ENCODE measurements at regions not wholly inside any gene's neighbourhood (a gene's known extent, or its start where the extent isn't known, plus 50 kb on each side); places are given as distances from the start of the nearest gene placed in this dataset.

DNA sequence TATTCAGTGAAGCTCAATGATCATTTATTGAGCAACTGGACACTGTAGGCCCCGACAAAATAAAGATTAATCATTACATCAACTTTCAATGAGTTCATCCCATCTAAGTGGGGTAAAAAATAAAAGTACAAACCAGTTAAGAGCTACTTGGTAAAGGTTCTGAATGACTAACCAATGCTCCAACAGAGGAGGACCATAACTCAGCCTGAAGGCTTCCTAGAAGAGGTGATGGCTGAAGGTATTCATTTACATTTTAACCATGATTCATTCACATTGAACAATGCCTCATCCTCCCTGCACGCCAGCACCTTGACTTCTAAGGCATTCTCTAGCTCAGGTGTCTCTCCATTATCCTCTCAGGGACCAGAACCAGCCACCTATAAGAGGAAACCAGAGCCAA, 201.4 kb downstream of the ZNF462 start:
- DNase-seq (ENCODE audit: low read depth): no peak

DNA sequence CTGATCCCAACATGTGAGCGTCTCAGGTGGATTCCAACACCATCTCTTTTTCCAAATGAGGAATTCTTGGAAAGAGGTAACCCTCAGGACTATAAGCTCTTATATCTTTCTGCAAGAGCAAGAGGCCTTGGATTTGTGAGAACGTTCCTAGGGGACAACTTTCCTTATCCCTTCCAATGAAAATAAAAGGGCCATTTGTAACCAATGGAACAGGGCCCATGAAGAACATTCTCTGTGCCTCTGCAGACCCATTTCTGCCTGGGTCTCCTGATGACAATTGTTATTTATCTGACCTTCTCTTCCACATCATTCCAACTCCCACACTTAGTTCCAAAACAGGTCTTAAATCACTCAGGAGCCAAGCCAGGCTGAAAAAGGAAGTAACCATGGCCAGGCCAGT, 202.6 kb downstream of the ZNF462 start:
- DNase-seq (ENCODE audit: low read depth): no peak

DNA sequence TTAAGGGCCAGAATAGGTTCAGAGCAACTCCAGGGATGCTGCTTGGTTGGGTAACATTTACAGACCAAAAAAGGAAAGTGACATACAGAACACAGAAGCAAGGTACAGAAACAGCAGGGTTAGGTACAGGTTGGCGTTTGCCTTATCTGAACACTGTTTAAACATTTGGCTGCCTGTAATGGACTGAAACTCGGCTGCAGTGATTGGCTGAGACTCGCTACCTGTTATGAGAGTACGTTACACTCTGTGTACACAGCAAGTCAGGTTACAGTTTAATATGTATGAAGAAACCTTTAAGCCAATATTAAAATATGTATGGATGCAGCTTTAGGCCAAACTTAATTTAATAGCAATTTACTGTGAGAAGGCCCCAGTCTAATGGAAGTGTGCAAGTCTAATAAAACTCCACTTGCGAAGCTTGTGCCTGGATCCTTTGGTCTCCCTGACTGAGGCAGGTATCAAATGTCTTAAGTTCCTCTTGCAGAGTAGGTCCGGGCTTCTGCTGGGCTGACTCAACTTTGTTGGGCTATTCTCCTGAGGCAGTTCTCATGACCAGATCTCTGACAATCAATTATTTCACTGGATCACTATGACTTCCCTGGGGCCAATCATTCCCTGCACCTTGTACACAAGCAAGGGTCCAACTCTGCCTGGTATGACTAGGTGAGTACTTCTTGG, 204.9 kb downstream of the ZNF462 start:
- no peak for DNase-seq (ENCODE audit: low read depth)

DNA sequence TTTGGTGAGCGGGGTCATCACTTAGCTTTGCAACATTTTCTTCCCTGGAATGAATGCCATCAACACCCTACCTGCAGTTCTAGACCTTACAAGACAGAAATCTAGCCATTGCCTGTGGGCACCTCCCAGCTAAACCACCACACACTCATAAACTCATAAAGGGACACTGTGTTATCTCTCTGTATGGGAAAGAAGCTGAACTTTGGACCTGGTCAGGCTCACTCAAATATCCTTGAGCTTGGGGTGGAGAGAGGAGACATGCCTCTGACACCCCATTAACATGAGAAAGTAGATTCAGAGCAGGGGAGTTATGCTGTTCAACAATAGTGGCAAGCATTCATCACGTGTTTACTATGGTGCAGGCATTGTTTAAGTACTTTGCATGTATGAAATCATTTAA, 205.6 kb downstream of the ZNF462 start:
- no peak for DNase-seq (ENCODE audit: low read depth)

DNA sequence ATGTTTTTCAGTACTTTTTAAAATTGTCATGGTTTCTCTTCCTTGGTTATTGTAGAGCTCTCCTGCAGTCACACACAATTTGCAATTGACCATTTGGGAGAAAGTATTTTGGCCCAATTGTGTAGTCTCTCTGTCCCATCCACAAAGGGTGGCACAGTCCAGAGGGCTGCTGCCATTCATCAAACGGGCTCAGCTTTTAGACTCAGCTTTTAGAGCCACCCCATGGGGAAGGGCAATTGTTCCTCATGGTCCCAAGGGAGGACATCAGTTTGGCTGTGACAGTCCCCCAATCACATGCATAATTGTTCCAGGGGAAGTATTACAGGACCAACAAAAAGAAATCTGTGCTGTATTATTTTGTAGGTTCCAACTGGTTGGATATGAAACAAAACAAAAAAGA, 207.6 kb downstream of the ZNF462 start:
- DNase-seq (ENCODE audit: low read depth): no peak

DNA sequence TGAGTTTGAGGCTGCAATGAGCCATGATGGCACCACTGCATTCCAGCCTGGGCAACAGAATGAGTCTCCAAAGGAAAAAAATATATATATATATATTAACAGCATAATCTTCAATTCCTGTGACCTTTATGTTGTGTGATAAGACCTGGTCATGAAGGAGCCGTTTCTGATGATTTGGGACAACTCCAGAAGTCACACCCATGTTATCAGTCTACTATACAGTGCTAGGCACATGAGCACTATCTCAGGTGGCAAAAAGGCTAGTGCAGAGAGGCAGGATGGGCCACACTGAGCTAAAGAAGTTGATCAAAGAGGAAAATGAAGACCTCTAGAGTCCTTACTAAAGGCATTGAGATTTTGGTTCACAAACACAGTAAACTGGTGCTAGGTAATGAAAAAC, 205.0 kb upstream of the RAD23B start:
- no peak for DNase-seq (ENCODE audit: low read depth)

DNA sequence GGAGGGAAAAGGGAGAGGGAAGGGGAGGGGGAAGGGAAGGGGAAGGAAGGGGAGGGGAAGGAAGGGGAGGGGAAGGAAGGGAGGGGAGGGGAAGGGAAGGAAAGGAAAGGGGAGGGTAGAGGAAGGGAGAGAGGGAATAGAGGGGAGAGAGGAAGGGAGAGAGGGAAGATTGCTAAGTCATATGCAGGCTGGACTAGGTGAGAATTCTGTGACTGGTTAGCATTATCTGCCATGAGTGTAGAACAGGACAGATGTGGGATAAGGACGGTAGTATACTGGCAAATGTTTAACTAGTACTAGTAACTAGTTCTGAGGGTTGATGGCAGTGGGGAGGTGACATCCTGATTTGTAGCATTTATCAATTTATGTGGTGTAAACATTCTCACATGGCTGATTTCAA, 203.5 kb upstream of the RAD23B start:
- no peak for DNase-seq (ENCODE audit: low read depth)

DNA sequence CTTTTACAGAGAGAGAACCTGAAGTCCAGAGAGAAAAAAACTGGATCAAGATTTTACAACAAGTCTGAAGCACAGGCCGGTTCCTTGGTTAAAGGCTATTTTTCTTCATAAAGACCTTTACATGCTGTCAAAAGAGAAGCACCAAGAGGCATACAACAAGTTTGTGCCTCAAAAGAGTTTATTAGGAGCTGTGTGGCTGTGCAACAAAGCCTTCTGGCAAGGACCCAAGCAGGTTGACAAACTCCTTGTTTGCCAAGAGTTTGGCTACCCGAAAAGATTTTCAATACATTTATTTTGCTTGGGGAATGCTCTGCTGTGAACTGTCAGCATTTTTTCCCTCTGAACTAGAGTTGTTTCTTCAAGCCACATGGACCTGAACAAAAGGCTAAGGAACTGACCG, 202.9 kb upstream of the RAD23B start:
- DNase-seq (ENCODE audit: low read depth): no peak

DNA sequence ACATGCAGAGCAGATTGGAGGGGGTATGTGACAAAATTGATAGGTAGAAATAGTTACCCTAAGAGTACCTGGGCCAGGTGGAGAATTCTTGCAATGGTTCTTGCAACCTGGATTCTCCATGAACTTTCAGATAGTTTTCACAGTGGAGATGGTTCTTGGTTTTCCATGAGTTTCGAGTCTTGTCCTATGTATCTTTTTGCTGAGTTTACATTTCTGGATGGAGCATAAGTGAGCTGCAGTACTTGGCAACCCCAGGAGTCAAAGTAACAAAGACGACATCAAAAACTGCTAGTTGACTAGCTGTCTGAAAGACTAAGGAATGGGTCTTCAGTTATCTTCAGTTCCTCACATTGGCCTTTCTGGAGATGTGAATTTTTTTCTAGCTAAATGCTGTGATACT, 196.6 kb upstream of the RAD23B start:
- DNase-seq (ENCODE audit: low read depth): no peak

DNA sequence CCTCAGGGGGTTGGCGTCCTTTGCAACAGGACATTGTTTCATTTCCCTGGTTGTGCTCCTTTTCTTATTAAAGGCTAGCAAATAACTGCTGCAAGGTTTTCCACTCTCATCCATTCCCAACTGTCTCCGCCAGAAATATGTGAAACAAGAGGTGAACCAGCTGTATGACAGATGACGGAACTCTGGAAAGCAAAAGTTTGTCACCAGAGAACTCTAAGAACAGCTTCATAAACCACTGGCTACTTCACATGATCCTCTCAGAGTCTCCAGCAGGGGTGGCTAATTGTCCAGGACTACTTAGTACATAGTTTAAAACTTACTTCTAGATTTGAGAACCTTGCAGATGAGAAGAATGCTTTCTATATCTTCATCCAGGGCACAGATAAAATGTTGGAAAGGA, 195.9 kb upstream of the RAD23B start:
- no peak for DNase-seq (ENCODE audit: low read depth)

DNA sequence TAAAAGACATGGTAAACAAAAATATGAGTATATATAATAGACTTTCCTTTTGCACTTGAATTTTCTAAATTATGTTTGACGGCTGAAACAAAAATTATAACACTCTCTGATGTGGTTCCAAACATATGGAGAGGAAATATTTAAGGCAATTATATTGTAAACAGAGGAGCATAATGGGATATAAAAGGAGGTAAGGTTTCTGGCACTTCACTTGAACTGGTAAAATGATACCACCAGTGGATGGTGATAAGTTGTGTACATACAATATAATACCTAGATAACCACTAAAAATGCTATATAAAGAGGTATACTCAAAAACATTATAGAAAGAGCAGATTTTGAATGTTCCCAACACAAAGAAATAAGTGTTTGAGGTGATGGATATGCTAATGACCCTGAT, 192.9 kb upstream of the RAD23B start:
- no peak for DNase-seq (ENCODE audit: low read depth)

DNA sequence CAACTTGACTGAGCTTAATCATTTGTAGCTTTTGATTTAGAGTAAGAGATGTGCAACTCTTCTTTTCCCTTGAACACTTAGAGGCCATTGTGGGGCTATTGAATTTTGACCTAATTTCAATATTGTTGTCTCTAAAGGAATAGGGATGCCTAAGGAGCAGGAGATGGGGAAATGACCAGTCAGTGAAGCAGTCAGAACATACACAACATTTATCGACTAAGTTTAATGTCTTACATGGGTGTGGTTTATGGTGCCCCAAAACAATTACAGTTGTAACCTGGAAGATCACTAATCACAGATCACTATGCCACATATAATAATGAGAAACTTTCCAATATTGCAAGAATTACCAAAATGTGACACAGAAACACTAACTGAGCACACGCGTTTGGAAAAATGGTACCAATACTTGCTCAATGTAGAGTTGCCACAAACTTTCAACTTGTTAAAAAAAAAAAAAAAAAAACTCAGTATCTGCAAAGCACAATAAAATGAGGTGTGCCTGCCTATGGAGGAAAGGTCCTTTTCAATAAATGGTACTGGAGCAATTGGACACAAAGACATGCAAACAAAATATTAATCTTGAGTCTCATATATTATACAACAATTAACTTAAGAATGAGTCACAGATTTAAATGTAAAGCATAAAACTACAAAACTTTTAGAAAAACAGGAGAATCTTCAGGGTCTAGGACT, 189.6 kb upstream of the RAD23B start:
- no peak for DNase-seq (ENCODE audit: low read depth)

DNA sequence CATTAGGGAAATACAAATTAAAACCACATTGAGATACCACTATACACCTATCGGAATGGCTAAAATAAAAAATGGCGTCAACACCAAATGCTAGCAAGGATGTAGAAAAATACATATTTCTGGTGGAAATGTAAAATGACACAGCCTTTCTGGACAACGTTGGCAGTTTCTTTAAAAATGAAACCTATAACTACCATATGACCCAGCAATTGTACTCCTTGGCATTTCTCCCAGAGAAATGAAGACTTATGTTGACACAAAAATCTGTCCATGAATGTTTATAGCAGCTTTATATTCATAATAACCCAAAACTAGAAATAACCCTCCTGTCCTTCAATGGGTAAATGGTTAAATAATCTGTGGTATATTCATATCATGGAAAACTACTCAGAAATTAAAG, 188.7 kb upstream of the RAD23B start:
- no peak for DNase-seq (ENCODE audit: low read depth)

DNA sequence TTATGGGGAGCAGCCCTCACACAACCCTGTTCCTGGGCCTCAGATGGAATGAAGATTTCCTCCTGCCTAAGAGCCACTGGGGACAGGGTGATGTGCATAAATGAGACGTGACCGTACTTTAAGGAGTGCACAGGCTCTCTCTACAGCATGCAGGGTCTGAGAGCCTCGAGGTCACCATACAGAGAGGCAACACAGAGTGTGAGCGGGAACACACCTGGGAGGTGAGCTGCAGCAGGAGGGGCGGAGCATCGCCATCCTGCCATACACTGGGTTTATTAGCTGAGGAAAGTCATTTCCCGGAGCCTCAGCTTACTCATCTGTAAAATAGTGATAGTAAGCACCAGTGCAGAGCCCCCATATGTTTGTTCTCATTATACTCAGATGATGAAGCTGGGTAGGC, 182.5 kb upstream of the RAD23B start:
- DNase-seq (ENCODE audit: low read depth): no peak

DNA sequence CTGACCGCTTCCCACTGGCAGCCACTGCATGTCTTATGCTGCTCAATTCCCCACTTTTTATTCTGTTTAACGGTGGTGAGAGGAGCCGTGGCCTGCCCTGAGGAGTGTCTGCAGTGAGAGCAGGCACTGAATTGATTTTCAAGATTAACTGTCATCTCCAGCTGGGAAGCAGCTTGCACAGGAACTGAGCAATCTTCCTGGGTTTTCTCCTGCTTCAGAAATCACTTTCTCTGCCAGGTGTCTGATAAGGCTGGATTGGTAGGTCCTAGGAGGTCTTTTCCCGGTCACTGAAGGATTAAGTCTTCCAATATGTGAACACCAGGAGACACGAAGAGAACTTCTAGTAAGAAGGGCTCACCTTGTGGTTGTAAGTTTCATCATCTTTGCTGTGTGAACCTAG, 181.1 kb upstream of the RAD23B start:
- no peak for DNase-seq (ENCODE audit: low read depth)

DNA sequence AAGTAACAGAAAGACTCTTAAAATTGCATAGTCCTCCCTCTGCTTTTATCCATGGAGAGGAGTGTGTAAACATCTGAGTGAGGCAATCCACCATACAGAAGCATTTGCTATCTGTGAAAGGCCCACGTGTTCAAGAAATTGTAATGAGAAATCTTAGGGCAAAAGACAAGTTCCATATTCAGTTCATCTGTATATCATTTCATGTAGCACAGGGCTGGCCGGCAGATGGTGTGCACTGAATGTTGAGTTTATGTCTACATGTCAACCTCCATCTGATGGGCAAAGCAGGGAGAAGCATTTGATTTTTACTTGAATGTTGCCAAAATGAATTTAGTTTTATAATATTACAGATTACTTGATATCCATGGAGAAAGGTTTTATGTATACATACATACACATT, 179.5 kb upstream of the RAD23B start:
- DNase-seq (ENCODE audit: low read depth): no peak

DNA sequence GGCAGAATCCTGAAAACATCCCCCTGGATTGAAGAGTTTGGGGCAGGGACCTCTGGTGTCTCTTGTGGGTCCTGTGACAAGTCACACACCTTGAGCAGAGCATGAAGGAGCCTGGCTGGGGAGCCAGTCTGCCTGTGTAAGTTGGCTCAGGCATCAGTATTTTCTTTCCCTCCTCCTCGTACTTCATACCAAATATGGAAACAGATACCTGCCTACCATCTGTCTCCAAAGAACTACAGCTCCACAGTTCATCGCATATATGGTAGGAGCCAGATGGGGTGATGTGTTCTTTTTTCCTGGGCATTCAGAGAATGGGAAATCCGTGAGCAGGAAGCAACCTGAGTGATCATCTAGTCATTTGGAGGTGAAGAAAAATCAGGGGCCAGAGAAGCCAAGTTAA, 177.3 kb upstream of the RAD23B start:
- no peak for DNase-seq (ENCODE audit: low read depth)

DNA sequence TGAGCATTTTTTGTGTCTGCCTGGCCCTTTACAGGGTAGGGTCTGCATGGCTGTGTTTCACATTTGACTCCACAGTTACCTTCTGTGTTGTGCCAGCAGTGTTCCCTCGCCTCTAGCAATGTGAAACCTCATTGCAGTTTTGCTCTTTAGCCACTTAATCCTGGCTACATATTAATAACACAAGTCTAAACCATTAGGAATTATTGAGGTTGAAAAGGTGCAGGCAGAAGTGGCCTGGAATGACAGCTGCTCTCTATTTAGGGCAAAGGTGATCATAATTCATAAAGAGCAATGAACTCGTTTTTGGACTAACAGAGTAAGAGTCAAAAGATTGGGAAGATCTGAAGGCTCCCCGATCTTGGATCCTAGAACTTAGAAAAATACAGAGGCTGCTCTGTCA, 176.7 kb upstream of the RAD23B start:
- no peak for DNase-seq (ENCODE audit: low read depth)

DNA sequence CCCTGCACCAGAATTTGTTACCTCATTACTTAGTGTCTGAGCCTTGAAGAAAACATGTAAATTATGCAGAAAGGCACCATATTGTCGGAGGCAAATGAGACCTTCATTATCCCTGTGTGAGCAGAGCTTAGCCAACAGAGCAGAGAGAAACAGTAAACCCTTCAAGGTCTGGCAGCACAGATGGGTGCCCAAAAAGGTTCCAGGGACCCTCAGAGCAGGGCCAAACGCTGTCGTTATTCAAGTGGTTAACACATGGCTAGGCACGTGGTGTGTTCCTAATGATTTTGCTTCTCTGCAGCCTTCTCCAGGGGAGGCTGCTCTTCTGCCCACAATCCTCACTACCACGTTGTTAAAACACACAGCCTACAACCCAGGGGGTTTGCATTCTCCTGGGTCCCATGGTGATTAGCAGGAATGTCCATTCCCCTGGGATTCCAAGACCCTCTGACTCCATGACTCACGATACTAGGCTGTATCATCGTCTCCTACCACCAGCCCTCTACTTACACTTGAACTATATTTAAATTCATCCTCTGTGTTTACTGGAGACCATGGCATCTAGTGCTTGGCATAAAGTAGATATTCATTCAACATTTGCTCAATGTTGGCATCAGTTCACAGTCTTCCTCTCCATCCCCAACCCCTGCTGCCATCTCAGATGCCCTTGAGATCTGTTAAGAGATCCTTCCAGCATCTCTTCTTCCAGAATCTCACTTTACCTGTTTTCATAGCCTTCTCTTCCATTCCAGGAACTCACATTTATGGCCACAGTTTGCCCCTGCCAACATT, 174.5 kb upstream of the RAD23B start:
- DNase-seq (ENCODE audit: low read depth): no peak

DNA sequence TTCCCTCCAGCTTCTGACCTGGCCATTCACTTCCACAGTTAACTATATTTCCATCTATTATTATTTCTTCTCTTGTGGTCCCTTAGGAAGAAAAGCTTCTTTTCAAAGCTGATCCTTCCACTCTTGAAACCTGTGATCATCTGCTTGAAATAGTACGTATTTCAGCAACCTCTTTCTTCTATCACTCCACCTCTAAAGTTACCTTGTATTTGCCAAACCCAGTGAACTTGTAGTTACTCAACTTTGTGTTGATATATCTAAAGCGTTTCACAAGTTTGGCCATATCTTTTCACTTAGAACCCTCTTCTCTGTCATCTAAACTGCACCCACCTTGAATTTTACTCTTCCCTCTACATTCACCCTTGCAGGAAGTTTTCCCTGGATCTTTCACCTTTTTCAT, 173.8 kb upstream of the RAD23B start:
- DNase-seq (ENCODE audit: low read depth): no peak

DNA sequence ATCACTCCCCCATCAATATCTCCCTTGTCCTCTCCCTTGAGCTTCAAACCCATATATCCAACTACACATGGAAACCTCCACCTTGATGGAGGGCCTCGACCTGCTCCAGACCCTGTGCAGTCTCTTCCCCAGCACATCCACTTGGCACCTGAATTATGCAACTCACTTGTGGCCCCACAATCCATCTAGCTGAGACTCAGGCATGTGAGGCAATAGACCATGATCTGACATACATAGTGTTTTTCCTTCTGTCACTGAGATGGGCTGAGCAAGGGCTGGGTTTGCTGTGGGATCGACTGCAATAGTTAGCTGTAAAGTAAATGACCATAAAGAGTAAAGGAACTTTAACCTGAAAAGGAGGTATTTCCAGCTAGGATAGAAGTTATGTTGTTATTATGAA, 172.9 kb upstream of the RAD23B start:
- no peak for DNase-seq (ENCODE audit: low read depth)

DNA sequence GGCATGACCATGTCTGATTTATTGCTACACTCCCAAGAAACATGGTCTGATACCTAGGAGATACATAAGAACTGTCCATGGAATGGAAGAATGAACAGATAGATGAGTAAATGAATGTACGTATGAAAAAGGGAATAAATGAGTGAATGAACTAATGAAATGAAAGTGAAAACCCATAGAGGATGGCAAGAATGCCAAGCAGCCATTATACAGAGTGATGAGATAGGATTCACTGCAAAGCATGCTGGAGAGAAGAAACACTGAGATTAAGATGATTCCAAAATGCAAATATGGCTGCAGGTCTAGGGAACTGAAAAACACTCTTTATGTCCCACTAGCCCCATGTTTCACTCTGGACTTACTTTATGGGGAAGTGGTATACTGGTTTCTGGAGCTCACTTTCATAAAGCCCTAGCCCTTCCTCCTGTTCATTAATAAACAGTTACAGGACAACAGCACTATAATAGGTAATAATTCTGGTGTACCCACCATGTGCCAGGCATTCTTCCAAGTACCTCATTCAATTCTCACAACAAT, 170.3 kb upstream of the RAD23B start:
- no peak for DNase-seq (ENCODE audit: low read depth)

Data from GM04504 (cell line).